Upper lobe of right lung (tissue), 1 donor: ENCODE measurements at regions not wholly inside any gene's neighbourhood (a gene's known extent, or its start where the extent isn't known, plus 50 kb on each side); places are given as distances from the start of the nearest gene placed in this dataset.

Source experiments
- ATAC-seq: fragments of 200-7000 bp; cut with Tn5 transposase; one replicate; pipeline ENCODE4 v1.9.1; 2020; ENCODE audit warnings: mild to moderate bottlenecking, moderate library complexity
- DNase-seq: peaks from one replicate; pipeline ENCODE4 v3.0.0-alpha.2; 2020
- H3K27ac ChIP-seq: fragments of 200-600 bp; one replicate; pipeline ENCODE4 v1.8.0; 2022
- H3K27me3 ChIP-seq: fragments of 200-600 bp; one replicate; pipeline ENCODE4 v1.8.0; 2022; ENCODE audit warnings: mild to moderate bottlenecking
- H3K36me3 ChIP-seq: fragments of 200-600 bp; one replicate; pipeline ENCODE4 v1.8.0; 2022
- H3K4me1 ChIP-seq: fragments of 200-600 bp; one replicate; pipeline ENCODE4 v1.8.0; 2022
- H3K4me3 ChIP-seq: fragments of 200-600 bp; one replicate; pipeline ENCODE4 v1.8.0; 2022; ENCODE audit warnings: mild to moderate bottlenecking
- H3K9me3 ChIP-seq: fragments of 200-600 bp; one replicate; pipeline ENCODE4 v1.8.0; 2022
- intact Hi-C: fragments of 100-400 bp; cut with DNase I; formaldehyde crosslinking; loops from one replicate; pipeline ENCODE4 v1.11.0; 2022
- TF ChIP-seq, protein P1 (sequence below): fragments of 200-600 bp; IDR thresholded peaks from one replicate; pipeline ENCODE4 v1.8.0; 2022; ENCODE audit warnings: antibody characterized with exemption
- donor health status: DM: no; HTN: yes; CAD: no; lungs with severe emphysema.

DNA sequence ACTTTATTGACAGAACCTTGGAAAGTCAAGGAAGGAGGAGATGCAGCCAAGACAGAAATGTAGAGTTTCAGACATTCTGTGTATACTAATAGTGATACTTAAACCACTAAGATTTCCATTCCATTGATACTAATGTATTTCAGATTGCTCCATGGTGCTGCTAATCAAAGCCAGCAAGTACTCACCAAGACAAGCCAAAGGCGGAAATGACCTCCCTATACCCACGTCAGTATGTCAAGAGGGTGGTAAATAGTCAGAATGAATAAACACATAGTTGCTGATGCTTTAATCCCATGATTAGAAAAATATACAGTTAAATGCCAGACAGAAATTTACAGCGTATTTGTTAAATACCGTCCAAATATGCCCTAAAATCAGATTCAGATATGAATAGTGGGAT lies 417.8 kb upstream of the INTU start:
- Histone ChIP-seq H3K27ac (no peak overlapping the region), H3K9me3 (no peaks in the 10 kb centered on the region), H3K4me1 (no peaks in the 10 kb centered on the region), H3K27me3 (no peaks in the 10 kb centered on the region), H3K36me3 (no peaks in the 10 kb centered on the region), H3K4me3 (no peak overlapping the region)
- TF ChIP-seq, protein P1, sequence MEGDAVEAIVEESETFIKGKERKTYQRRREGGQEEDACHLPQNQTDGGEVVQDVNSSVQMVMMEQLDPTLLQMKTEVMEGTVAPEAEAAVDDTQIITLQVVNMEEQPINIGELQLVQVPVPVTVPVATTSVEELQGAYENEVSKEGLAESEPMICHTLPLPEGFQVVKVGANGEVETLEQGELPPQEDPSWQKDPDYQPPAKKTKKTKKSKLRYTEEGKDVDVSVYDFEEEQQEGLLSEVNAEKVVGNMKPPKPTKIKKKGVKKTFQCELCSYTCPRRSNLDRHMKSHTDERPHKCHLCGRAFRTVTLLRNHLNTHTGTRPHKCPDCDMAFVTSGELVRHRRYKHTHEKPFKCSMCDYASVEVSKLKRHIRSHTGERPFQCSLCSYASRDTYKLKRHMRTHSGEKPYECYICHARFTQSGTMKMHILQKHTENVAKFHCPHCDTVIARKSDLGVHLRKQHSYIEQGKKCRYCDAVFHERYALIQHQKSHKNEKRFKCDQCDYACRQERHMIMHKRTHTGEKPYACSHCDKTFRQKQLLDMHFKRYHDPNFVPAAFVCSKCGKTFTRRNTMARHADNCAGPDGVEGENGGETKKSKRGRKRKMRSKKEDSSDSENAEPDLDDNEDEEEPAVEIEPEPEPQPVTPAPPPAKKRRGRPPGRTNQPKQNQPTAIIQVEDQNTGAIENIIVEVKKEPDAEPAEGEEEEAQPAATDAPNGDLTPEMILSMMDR = no peak
- no peak for DNase-seq
- no peak for ATAC-seq
- intact Hi-C loops = no loop called here

DNA sequence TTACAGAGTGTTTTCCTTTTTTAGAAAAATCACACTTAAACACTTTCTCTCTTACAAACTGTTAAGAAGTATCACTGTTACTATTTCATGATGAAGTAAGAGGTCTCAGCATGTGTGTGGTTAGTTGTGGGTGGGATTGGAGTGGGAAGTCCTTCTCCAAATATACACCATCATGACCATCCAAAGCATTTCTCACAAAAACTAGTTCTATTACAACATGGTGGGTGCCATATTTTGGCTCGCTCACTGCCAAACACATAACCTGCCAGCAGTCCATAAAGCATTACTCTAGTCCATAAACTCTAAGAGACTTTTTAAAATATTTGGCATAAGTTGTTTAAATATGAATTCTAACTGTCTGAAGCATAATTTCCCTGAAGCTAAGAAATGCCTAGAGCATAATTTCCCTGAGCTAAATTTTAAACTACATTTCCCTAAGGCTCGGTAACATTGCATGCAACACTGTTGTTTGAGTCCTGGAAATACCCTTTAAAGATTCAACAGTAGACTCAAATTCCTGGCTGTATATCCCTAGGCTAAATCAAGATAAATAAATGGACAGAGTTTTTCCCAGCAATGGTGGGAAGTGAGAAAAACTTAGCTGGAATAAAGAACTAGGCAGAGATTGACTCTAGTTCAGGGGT lies 415.0 kb upstream of the INTU start:
- no peak overlapping the region for H3K27ac ChIP-seq
- H3K9me3 ChIP-seq = no peaks in the 10 kb centered on the region
- intact Hi-C loops = no loop called here
- TF ChIP-seq, protein P1 = no peak
- H3K4me1 ChIP-seq = no peaks in the 10 kb centered on the region
- no peaks in the 10 kb centered on the region for H3K36me3 ChIP-seq
- H3K4me3 ChIP-seq = no peak overlapping the region
- ATAC-seq (no peak), DNase-seq (no peak)
- H3K27me3 ChIP-seq = no peaks in the 10 kb centered on the region

DNA sequence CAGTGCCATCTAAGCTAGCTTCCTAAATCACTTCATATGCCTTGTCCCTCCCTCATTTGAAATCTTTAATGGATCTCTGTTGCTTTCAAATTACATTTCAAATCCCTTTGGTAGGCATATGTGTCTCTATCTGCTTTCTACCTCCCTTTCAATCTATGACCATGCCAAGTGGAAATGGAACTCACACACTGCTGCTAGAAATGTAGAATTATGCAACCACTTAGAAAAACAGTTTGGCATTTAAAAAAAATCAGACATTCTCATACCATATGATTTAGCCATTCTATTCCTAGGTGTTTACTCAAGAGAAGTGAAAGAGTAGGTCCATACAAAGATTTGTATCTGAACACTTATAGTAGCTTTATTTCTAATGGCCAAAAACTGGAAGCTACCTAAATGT lies 413.5 kb upstream of the INTU start:
- DNase-seq (no peak), ATAC-seq (no peak)
- Histone ChIP-seq H3K4me3 (no peak overlapping the region), H3K27ac (no peak overlapping the region), H3K9me3 (no peaks in the 10 kb centered on the region), H3K4me1 (no peaks in the 10 kb centered on the region), H3K27me3 (no peaks in the 10 kb centered on the region), H3K36me3 (no peaks in the 10 kb centered on the region)
- intact Hi-C loops = no loop called here
- TF ChIP-seq, protein P1 = no peak

DNA sequence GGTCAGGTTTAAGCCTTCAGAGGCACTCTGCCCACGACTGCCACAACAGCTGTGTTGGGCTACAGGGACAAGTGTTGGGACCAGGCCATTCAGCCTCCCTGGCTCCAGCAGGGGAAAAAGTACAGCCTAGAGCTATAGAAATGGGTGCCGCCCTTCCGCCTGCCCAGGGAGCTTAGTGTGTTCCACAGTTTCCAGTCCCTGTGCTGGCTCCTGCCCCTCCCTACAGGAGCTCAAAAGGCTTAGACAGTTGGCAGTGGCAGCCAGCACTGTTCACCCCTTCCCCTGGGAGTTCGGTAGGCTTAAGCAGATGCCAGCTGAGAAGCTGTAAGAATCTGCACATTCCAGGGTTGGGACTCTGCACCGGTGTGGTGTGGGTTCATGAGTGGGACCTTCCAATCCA lies 408.2 kb upstream of the INTU start:
- TF ChIP-seq, protein P1 = no peak
- Histone ChIP-seq H3K4me3 (no peak overlapping the region), H3K36me3 (no peaks in the 10 kb centered on the region), H3K27me3 (no peaks in the 10 kb centered on the region), H3K27ac (no peak overlapping the region), H3K9me3 (no peaks in the 10 kb centered on the region), H3K4me1 (no peaks in the 10 kb centered on the region)
- DNase-seq (no peak), ATAC-seq (no peak)
- intact Hi-C loops = no loop called here

DNA sequence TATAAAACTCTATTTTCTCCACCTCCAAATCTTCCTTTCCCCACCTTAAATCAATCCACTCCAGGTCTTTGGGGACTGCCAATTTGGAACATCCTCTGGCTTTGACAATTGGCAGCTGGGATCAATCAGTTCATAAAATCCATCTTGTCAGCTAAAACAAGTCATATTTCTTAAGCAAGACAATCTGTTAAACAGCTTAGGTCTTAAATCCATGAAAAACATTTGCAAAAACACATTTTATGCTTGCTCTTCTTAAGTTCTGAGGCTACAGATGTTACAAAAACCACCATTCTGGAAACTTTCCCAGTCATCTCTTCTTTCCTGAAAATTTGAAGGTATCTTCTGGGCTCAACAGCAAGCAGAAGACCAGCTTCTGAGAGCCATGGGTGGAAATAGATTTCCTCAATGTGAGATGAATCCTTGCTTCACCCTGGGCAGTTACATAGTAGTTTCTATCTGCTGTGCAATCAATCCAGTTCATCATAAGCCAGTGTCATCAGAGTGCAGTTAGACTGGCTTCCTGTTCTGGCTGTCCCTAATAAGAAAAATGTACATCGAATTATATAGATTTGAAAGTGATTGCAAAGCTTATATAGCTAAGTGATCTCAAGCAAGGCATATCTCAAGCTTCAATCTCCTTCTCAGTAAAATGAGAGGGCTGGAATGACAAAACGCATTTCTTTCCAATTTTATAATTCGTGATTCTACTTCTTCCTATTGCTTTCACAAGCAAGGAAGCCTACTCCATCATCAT lies 402.7 kb upstream of the INTU start:
- no peaks in the 10 kb centered on the region for H3K36me3 ChIP-seq
- no peak for ATAC-seq
- H3K27ac ChIP-seq = no peak overlapping the region
- TF ChIP-seq, protein P1 = no peak
- no peaks in the 10 kb centered on the region for H3K9me3 ChIP-seq
- H3K4me1 ChIP-seq = no peaks in the 10 kb centered on the region
- DNase-seq = no peak
- no peak overlapping the region for H3K4me3 ChIP-seq
- H3K27me3 ChIP-seq = no peaks in the 10 kb centered on the region
- intact Hi-C loops = no loop called here
